ENCODE measurements at regions not wholly inside any gene's neighbourhood (a gene's known extent, or its start where the extent isn't known, plus 50 kb on each side); places are given as distances from the start of the nearest gene placed in this dataset.

GRCh38 chr2:48108455-48108854, 202.2 kb upstream of the FBXO11 start:
- FAIRE-seq = no peak

- no peak for FAIRE-seq
Measured at GRCh38 chr2:48109491-48110204, 203.3 kb upstream of the FBXO11 start.

DNA sequence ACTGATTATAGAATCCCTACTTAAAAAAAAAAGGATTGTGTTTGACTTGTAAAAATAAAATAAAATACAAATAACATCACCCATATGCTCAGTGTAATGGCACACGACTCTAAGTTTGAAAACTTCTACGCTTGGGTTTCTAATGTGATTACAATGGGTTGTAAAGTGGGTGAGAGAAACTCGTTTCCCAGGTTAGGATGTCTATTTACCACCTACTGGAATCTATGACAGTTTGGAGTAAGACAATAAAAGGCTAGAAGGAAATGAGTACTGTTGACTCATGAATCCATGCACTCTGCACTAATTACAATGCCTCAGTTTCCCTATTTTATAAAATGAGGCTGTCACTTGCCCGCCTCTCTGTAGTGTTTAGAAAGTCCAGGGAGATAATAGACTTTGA, 204.0 kb upstream of the FOXN2 start:
- no peak for FAIRE-seq

GRCh38 chr2:48112911-48113680, 201.4 kb upstream of the FOXN2 start:
- FAIRE-seq = no peak

DNA sequence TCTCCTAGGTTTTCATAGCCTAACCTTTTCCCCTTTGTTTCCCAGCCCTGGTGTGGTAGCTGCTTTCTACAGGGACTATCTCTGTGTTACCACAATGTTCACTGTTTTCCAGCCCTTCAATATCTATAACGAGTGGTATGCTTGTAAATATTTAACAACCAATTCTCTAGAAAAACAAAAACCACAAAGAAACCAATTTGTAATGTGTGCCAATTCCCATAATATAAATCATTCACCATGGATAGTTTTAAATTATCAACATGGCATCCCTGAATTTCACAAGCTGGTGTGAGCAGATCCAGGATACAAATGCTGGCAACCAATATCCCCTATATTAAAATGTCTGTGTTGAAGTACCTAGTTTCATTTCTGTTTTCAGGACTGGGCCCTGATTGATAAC, 200.7 kb upstream of the FOXN2 start:
- no peak for FAIRE-seq

DNA sequence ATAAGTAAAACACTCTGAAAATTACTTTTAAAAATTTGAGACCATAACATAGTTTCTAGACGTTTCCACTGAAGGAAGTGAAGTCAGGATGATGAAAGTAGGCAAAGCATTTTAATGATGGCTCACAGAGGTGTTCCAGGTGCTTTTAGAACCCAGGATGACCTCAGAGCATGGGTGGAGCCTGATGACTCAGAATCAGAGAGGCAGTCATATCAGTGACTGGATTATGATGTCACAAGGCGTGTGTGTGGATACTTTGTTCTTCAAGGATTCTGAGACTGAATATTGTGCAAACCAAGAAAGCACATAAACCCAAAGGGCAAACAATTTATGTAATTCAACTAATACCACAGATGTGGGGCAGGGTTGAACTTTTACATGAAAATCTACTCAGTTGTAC, 200.2 kb upstream of the FOXN2 start:
- no peak for FAIRE-seq

DNA sequence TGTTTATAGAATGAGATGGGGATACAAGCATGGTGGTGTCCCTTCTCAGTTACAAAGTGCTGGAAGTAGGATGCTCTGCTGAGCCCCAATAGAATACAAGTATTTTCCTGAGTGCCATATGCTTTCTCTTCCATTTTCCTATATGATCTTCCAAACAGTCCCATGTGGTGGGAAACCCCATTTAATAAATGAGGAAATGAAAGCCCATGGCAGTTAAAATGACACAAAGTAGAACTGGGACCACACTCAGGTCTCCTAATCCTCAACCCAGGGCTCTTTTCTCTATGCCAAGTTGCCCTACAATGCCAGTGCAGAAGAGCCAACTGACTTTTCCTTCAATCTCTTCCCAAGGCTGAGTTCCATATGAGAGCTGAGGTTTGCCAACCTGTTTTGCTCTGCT, 198.0 kb upstream of the FOXN2 start:
- FAIRE-seq = no peak

DNA sequence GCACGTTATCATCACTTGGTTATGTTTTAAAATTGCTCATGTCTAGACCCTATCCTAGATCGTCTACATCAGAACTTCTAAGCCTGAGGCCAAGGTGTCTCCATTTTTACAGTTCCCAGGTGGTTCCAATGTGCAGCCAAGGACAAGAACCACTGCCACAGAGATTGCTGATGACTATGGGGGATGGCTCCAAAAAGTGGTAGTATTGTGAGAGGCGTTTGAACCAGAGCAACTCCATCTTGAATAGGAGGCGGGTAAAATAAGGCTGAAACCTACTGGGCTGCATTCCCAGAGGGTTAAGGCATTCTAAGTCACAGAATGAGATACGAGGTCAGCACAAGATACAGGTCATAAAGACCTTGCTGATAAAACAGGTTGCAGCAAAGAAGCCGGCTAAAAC, 195.6 kb upstream of the FOXN2 start:
- no peak for FAIRE-seq

DNA sequence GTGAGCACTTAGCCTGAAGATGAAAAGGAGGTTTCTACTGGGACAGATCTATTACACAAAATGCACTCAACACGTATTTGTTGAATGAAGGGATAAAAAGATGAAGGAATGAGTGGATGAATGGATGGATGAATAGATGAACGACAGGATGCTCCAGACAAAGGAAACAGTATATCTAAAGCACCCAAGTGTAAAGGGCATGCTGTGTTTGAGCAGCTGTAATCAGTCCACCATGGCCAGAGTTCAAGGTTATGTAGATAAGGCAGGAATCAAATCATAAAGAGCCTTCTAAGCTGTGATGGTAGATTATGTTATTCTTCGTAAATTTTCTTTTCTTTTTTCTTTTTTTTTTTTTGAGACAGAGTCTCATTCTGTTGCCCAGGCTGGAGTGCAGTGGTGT, 194.4 kb upstream of the FOXN2 start:
- no peak for FAIRE-seq

- no peak for FAIRE-seq
Measured at GRCh38 chr2:48120759-48121242, 193.7 kb upstream of the FOXN2 start.

DNA sequence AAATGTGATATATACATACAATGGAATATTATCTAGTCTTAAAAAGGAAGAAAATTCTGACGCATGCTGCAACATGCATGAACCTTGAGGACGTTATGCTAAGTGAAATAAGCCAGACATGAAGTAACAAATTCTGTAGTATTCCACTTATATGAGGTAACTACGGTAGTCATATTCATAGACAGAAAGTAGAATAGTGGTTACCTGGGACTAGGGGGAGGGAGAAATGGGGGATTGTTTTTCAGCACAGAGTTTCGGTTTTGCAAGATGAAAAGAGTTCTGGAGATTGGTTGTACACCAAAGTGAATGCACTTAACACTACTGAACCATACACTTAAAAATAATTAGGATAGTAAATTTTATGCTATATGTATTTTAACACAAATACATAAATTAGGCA, 192.3 kb upstream of the FOXN2 start:
- FAIRE-seq = no peak

DNA sequence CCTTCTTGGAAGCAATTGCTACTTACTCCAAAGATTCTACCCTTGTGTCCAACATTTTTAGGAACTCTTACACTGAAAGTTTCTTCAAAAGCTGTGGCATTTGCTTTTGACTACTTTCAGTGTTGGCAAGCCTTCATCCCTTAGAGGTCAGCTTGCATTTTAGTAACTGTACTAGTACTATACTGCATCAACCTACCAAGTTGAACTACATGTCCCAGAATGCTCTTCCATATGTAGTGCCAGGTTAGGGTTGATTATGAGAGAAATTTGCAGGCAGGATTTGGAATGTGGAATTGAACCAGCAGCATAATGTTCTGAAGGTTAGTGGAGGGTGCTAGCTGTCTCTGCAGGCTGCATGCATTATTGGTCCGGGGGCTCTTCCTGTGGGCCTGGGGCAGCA, 189.9 kb upstream of the FOXN2 start:
- no peak for FAIRE-seq

GRCh38 chr2:48126162-48126561, 188.3 kb upstream of the FOXN2 start:
- FAIRE-seq = no peak

GRCh38 chr2:48127612-48128191, 186.8 kb upstream of the FOXN2 start:
- FAIRE-seq = no peak

DNA sequence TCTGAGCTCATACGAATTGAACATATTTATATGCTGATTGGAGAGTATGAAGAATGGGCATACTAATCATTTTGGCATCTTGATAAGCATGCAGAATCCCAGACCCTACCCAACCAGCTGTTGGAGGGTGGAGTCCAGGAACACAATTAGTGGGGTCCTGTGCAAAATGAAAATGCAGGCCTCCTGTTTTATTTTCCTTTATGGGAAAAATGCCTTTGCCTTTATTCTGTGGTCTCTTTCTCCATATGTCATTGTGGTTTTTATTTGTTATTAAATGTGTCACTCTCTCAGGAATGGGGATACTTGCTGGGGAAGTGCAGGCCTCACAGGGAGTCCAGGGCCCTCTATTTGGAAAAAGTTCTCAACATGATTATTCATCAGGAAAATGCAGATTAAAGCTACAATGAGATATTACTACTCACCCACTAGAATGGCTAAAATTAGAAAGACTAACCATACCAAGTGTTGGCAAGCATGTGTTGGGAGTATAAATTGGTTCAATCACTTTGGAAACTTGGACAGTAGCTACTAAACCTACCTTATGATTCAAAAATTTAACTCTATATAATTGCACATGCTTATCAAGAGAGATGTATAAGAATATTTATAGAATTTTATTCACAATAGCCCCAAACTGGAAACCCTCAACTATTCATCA, 185.1 kb upstream of the FOXN2 start:
- FAIRE-seq = no peak

- FAIRE-seq = no peak
Measured at GRCh38 chr2:48131539-48132270, 182.8 kb upstream of the FOXN2 start.

- FAIRE-seq = no peak
Measured at GRCh38 chr2:48132271-48132625, 182.2 kb upstream of the FOXN2 start.

- FAIRE-seq = no peak
Measured at GRCh38 chr2:48134704-48135103, 179.8 kb upstream of the FOXN2 start.

GRCh38 chr2:48135797-48136196, 178.7 kb upstream of the FOXN2 start:
- no peak for FAIRE-seq

- FAIRE-seq = no peak
Measured at GRCh38 chr2:48137829-48138228, 176.7 kb upstream of the FOXN2 start.

GRCh38 chr2:48138898-48139297, 175.6 kb upstream of the FOXN2 start:
- FAIRE-seq = no peak

DNA sequence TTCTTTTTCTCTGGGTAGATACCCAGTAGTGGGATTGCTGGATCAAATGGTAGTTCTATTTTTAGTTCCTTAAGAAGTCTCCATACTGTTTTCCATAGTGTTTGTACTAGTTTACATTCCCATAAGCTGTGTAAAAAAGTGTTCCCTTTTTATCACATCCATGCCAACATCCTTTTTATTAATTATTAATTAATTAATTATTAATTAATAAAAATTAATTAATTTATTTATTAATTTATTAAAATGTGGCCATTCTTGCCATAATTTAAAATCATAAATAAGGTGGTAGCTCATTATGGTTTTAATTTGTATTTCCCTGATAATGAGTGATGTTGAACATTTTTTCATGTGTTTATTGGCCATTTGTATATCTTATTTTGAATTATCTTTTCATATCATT, 173.9 kb upstream of the FOXN2 start:
- no peak for FAIRE-seq

GRCh38 chr2:48144777-48145176, 169.7 kb upstream of the FOXN2 start:
- FAIRE-seq = no peak
